Hepatocyte (in vitro differentiated cells): ENCODE measurements at regions not wholly inside any gene's neighbourhood (a gene's known extent, or its start where the extent isn't known, plus 50 kb on each side); places are given as distances from the start of the nearest gene placed in this dataset.

Experiments
- DNase-seq: peaks from one replicate; pipeline ENCODE4 v3.0.0-alpha.2; 2016; ENCODE audit warnings: low spot score
- H2AFZ ChIP-seq: fragments of 200-600 bp; sonication (generic); 2 replicates; pipeline ENCODE4 v1.6.0; 2016; ENCODE audit warnings: antibody characterized with exemption, mild to moderate bottlenecking
- H3K27ac ChIP-seq: fragments of 200-600 bp; sonication (generic); 2 replicates; pipeline ENCODE4 v1.5.1; 2016; ENCODE audit warnings: mild to moderate bottlenecking
- H3K27me3 ChIP-seq: fragments of 200-600 bp; sonication (generic); 2 replicates; pipeline ENCODE4 v1.6.1; 2016
- H3K36me3 ChIP-seq: fragments of 200-600 bp; sonication (generic); replicated peaks from 2 replicates; pipeline ENCODE4 v1.5.1; 2016; ENCODE audit warnings: low read depth; ENCODE audit not compliant: insufficient read depth
- H3K4me1 ChIP-seq: fragments of 200-600 bp; sonication (generic); 2 replicates; pipeline ENCODE4 v1.5.1; 2016; ENCODE audit warnings: mild to moderate bottlenecking, moderate library complexity; ENCODE audit not compliant: insufficient read depth
- H3K4me2 ChIP-seq: fragments of 200-600 bp; sonication (generic); 2 replicates; pipeline ENCODE4 v1.6.0; 2016
- H3K4me3 ChIP-seq: fragments of 200-600 bp; sonication (generic); 2 replicates; pipeline ENCODE4 v1.5.1; 2016; ENCODE audit warnings: mild to moderate bottlenecking
- H3K79me2 ChIP-seq: fragments of 200-600 bp; sonication (generic); 2 replicates; pipeline ENCODE4 v1.6.0; 2017; ENCODE audit warnings: mild to moderate bottlenecking
- H3K9me2 ChIP-seq: fragments of 200-600 bp; sonication (generic); replicated peaks from 2 replicates; pipeline ENCODE4 v1.6.0; 2017; ENCODE audit warnings: mild to moderate bottlenecking; ENCODE audit not compliant: insufficient read depth
- H3K9me3 ChIP-seq: fragments of 200-600 bp; sonication (generic); 2 replicates; pipeline ENCODE4 v1.5.1; 2016; ENCODE audit warnings: low read depth, mild to moderate bottlenecking
- H4K20me1 ChIP-seq: fragments of 200-600 bp; sonication (generic); 2 replicates; pipeline ENCODE4 v1.6.0; 2016; ENCODE audit warnings: mild to moderate bottlenecking; ENCODE audit not compliant: insufficient read depth, poor library complexity, severe bottlenecking
- EZH2 ChIP-seq: fragments of 200-600 bp; sonication (generic); IDR thresholded peaks from 2 replicates; pipeline ENCODE4 v1.6.1; 2016; ENCODE audit warnings: antibody characterized with exemption, mild to moderate bottlenecking, borderline replicate concordance
- EZH2phosphoT487 ChIP-seq: fragments of 200-600 bp; sonication (generic); IDR thresholded peaks from one replicate; pipeline ENCODE4 v1.6.1; 2018; ENCODE audit warnings: antibody characterized with exemption, mild to moderate bottlenecking, low read depth, moderate library complexity; ENCODE audit not compliant: unreplicated experiment, severe bottlenecking
- WGBS: methylation state at CpG from one replicate; pipeline ENCODE4 v1.1.6; 2016; ENCODE audit warnings: low lambda C conversion rate; ENCODE audit errors: missing lambda C conversion rate; 5-methylcytosine and 5-hydroxymethylcytosine counted together
- TF ChIP-seq, protein P1 (sequence below): fragments of 200-600 bp; sonication (generic); IDR thresholded peaks from 2 replicates; pipeline ENCODE4 v1.5.1; 2016; ENCODE audit warnings: antibody characterized with exemption, mild to moderate bottlenecking; ENCODE audit not compliant: poor library complexity

DNA sequence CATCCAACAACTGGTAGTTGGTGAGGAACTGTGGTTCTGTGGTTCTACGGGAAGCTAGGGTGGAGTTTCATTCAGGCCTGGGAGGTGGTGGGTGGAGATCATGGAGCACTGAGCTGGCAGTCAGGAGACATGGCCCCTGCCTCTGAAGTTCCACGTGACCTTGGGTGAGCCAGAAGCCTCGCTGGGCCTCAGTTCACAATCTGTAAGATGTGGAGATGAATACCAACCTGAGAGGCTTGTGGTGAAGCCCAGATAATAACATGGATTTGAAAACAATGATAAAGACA, 177.9 kb downstream of the MACROH2A1 start:
- H2AFZ ChIP-seq: no peak overlapping the region
- no peak overlapping the region for H3K4me3 ChIP-seq
- TF ChIP-seq EZH2phosphoT487 (no peak), EZH2 (no peak)
- TF ChIP-seq, protein P1, sequence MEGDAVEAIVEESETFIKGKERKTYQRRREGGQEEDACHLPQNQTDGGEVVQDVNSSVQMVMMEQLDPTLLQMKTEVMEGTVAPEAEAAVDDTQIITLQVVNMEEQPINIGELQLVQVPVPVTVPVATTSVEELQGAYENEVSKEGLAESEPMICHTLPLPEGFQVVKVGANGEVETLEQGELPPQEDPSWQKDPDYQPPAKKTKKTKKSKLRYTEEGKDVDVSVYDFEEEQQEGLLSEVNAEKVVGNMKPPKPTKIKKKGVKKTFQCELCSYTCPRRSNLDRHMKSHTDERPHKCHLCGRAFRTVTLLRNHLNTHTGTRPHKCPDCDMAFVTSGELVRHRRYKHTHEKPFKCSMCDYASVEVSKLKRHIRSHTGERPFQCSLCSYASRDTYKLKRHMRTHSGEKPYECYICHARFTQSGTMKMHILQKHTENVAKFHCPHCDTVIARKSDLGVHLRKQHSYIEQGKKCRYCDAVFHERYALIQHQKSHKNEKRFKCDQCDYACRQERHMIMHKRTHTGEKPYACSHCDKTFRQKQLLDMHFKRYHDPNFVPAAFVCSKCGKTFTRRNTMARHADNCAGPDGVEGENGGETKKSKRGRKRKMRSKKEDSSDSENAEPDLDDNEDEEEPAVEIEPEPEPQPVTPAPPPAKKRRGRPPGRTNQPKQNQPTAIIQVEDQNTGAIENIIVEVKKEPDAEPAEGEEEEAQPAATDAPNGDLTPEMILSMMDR: no peak
- no peak overlapping the region for H3K27ac ChIP-seq
- H3K4me2 ChIP-seq: no peak overlapping the region
- H3K4me1 ChIP-seq: no peaks in the 10 kb centered on the region
- H3K9me3 ChIP-seq: no peaks in the 10 kb centered on the region
- H3K36me3 ChIP-seq: no peaks in the 10 kb centered on the region
- no peaks in the 10 kb centered on the region for H3K27me3 ChIP-seq
- WGBS: 93% methylated on average over 3 of the region's 3 CpGs
- no peaks in the 10 kb centered on the region for H3K79me2 ChIP-seq
- DNase-seq: no peak
- no peaks in the 10 kb centered on the region for H4K20me1 ChIP-seq
- H3K9me2 ChIP-seq: no peaks in the 10 kb centered on the region

DNA sequence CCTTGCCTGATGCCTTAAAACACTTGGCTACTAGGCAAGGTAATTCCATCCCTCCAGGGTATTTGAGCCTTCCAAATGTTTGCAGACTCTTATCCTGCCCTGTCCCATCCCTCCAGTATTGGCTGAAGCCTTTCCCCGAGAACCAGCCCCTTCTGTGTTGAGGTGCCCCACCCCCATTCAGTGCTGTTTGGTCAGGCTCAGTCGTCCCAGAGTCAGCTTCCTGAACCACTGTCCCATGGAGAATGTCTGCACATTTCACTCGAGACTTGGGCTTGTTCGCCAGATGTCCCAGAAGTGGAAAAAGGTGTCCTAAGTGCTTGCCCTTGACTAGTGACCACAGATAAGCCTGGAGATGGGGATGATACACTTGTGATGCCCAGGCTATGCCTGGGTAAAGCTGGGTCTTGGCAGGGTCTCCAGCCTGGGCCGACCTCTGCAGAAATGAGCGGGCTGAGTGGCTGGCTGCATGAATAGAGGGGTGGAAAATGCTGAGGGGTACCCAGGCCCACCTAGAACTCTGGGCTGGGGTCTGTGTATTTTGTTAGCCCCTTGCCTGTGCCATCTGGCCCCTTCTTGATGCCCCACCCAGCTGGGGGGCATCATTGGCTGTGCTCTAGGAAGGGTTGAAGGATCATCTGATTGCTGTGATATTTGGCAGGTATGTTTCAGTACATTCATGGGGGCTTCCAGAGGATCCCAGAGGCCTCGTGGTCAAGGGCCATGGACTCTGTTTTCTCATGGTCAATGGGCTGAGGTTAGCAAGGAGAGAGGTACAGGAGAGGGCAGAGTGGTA, 178.4 kb downstream of the MACROH2A1 start:
- 91% methylated on average over 7 of the region's 7 CpGs for WGBS
- no peaks in the 10 kb centered on the region for H3K36me3 ChIP-seq
- H3K27ac ChIP-seq: no peak overlapping the region
- no peaks in the 10 kb centered on the region for H3K27me3 ChIP-seq
- H3K9me3 ChIP-seq: no peaks in the 10 kb centered on the region
- H3K4me3 ChIP-seq: no peak overlapping the region
- DNase-seq: no peak
- H3K79me2 ChIP-seq: no peaks in the 10 kb centered on the region
- no peaks in the 10 kb centered on the region for H4K20me1 ChIP-seq
- no peak overlapping the region for H2AFZ ChIP-seq
- no peak overlapping the region for H3K4me2 ChIP-seq
- TF ChIP-seq, protein P1: no peak
- TF ChIP-seq EZH2: no peak
- no peak for TF ChIP-seq EZH2phosphoT487
- no peaks in the 10 kb centered on the region for H3K9me2 ChIP-seq
- H3K4me1 ChIP-seq: no peaks in the 10 kb centered on the region

DNA sequence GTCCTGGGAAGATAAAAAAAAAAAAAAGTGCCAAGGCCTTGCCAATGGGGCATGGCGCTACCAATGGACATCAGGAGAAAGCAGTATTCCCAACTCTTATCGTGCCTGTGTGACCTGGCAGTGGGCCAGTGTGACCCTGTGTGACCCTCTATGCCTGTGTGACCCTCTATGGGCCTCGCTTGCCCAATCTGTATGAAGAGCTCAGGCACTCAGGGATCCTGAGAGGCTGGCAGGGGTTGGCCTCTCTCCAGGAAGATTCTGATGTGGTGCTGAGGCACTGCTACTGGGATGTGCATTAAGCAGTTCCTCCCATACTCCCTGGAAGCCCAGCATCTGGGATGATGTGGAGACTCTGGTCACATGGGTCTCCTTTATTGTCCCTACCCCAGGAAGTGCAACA, 179.2 kb downstream of the MACROH2A1 start:
- 95% methylated on average over 3 of the region's 3 CpGs for WGBS
- H3K36me3 ChIP-seq: no peaks in the 10 kb centered on the region
- H3K9me3 ChIP-seq: no peaks in the 10 kb centered on the region
- no peaks in the 10 kb centered on the region for H3K27me3 ChIP-seq
- H3K4me2 ChIP-seq: no peak overlapping the region
- H3K4me3 ChIP-seq: no peak overlapping the region
- no peak overlapping the region for H2AFZ ChIP-seq
- no peaks in the 10 kb centered on the region for H4K20me1 ChIP-seq
- no peaks in the 10 kb centered on the region for H3K79me2 ChIP-seq
- TF ChIP-seq EZH2: no peak
- no peak for TF ChIP-seq EZH2phosphoT487
- TF ChIP-seq, protein P1: no peak
- DNase-seq: no peak
- H3K27ac ChIP-seq: no peak overlapping the region
- H3K4me1 ChIP-seq: no peaks in the 10 kb centered on the region
- H3K9me2 ChIP-seq: no peaks in the 10 kb centered on the region
